ENCODE measurements at regions not wholly inside any gene's neighbourhood (a gene's known extent, or its start where the extent isn't known, plus 50 kb on each side); places are given as distances from the start of the nearest gene placed in this dataset.
"Not testable (repeated sequence)": the region's sequence is repeated elsewhere in the genome, so short reads cannot be mapped to it uniquely, and the experiment has no call there.

DNA sequence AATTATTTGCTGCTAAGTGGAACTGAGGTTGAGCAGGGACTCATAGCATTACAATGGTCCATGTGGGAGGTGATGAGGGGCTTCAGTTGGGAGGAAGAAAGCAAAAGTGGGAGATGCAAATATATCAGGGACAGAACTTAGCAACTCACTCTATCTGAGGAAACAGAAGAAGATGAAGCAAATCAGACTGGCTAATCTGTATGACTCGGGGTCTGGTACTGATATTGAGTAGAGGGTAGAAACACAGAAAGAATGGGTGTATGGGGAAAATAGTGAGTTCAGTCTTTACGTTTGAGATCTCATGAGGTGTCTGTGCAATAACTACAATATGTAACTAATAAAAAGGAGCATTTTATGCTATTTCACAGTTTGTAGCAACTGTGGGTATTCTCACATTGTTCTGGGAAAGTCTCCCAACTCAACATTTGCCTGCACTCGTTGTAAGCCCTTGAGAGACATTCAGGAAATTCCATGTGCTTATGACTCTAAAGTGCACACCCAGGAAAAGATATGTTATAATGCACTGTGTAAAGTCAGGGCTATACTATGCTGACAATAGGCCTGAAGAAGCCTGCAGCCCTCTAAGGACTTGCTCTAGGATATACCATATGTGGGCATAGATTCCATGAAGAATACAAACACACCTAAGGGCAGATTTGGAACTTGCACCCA is 183.5 kb downstream of the SPRY2 start:
- H3K4me3 Mint-ChIP-seq = no peak overlapping the region
- ATAC-seq (no peak), DNase-seq (no peak)
- H3K27ac Mint-ChIP-seq = no peak overlapping the region
- ChIA-PET POLR2A (no interaction called here), CTCF (no interaction called here)
- no peaks in the 10 kb centered on the region for H3K27me3 Mint-ChIP-seq (ENCODE audit: low read depth)
- H3K9me3 Mint-ChIP-seq (ENCODE audit: insufficient read depth) = no peaks in the 10 kb centered on the region
- H3K4me1 Mint-ChIP-seq (ENCODE audit: low read depth) = no peaks in the 10 kb centered on the region
- no peaks in the 10 kb centered on the region for H3K36me3 Mint-ChIP-seq (ENCODE audit: low read depth)

DNA sequence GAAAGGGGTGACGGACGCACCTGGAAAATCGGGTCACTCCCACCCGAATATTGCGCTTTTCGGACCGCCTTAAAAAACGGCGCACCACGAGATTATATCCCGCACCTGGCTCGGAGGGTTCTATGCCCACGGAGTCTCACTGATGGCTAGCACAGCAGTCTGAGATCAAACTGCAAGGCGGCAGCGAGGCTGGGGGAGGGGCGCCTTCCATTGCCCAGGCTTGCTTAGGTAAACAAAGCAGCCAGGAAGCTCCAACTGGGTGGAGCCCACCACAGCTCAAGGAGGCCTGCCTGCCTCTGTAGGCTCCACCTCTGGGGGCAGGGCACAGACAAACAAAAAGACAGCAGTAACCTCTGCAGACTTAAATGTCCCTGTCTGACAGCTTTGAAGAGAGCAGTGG is 188.8 kb downstream of the SPRY2 start:
- DNase-seq; H3K9me3 Mint-ChIP-seq (ENCODE audit: insufficient read depth); H3K27me3 Mint-ChIP-seq (ENCODE audit: low read depth); H3K4me3 Mint-ChIP-seq; POLR2A ChIA-PET; H3K27ac Mint-ChIP-seq; ATAC-seq; H3K36me3 Mint-ChIP-seq (ENCODE audit: low read depth); CTCF ChIA-PET; H3K4me1 Mint-ChIP-seq (ENCODE audit: low read depth): not testable (repeated sequence)

DNA sequence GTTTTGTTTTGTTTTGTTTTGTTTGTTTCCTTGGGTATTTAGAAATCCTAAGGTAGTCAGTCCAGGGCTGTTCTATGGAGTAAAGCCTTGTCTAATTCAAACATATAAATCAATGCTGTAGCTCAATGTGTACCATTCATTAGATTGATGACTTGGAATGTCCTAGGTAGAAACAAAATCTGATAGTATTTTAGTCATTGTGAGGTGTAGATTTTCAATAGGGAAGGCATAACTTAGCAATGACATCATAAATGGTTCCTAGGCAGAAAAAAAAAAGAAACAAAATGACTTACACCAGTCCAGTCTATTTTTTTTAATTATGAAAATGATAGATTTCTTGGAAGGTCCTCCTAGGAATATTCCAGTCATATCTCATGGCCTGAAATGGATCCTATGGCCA is 189.9 kb downstream of the SPRY2 start:
- ChIA-PET POLR2A (no interaction called here), CTCF (no interaction called here)
- H3K4me3 Mint-ChIP-seq = no peak overlapping the region
- H3K27ac Mint-ChIP-seq = no peak overlapping the region
- no peak for ATAC-seq
- H3K9me3 Mint-ChIP-seq (ENCODE audit: insufficient read depth) = no peaks in the 10 kb centered on the region
- H3K36me3 Mint-ChIP-seq (ENCODE audit: low read depth) = no peaks in the 10 kb centered on the region
- DNase-seq = no peak
- H3K4me1 Mint-ChIP-seq (ENCODE audit: low read depth) = no peaks in the 10 kb centered on the region
- no peaks in the 10 kb centered on the region for H3K27me3 Mint-ChIP-seq (ENCODE audit: low read depth)

DNA sequence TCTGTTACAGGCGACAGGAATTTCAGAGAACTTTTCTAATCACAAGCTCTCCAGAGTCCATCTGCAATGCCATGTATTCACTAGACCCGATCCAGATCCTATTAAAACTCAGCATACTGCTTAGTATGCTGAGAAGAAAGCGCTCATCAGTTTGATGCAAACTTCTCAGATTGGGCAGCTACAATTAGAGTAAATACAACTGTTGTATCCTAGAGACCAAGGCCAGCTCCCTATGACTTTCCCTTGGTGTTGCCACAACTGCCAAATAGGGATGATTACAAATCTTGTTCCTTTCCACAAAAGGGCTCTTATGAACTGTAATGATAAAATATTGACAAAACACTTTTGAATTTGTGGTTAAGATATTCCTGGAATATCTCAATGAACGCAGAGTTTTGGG is 191.2 kb downstream of the SPRY2 start:
- no peak overlapping the region for H3K27ac Mint-ChIP-seq
- no peaks in the 10 kb centered on the region for H3K27me3 Mint-ChIP-seq (ENCODE audit: low read depth)
- CTCF ChIA-PET = no interaction called here
- POLR2A ChIA-PET = no interaction called here
- no peaks in the 10 kb centered on the region for H3K4me1 Mint-ChIP-seq (ENCODE audit: low read depth)
- no peak overlapping the region for H3K4me3 Mint-ChIP-seq
- no peaks in the 10 kb centered on the region for H3K36me3 Mint-ChIP-seq (ENCODE audit: low read depth)
- H3K9me3 Mint-ChIP-seq (ENCODE audit: insufficient read depth) = no peaks in the 10 kb centered on the region
- DNase-seq (no peak), ATAC-seq (no peak)

GRCh38 chr13:80145171-80145690 is 195.7 kb downstream of the SPRY2 start:
- Mint-ChIP-seq H3K4me1 (ENCODE audit: low read depth) (no peaks in the 10 kb centered on the region), H3K27me3 (ENCODE audit: low read depth) (no peaks in the 10 kb centered on the region), H3K27ac (no peak overlapping the region), H3K4me3 (no peak overlapping the region), H3K36me3 (ENCODE audit: low read depth) (no peaks in the 10 kb centered on the region), H3K9me3 (ENCODE audit: insufficient read depth) (no peaks in the 10 kb centered on the region)
- ChIA-PET POLR2A (no interaction called here), CTCF (no interaction called here)
- no peak for ATAC-seq
- no peak for DNase-seq

DNA sequence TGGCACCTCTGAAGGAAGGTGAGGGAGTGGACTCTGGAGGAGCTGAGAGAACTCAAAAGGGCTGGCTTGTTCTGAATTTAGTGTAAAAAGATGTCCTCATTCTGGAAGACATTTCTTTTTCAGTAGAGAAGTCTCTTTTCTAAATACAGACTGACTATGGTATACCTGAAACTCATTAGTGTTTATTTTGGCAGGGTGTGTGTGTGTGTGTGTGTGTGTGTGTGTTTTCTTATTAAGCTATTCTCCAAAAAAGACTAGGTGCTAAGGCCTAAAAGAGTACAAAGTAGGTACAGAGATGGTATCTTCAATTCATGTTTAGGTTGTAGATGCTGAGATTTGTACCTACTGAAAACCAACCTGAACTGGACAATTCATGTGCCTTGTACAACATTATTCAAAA is 196.4 kb downstream of the SPRY2 start:
- no peaks in the 10 kb centered on the region for H3K36me3 Mint-ChIP-seq (ENCODE audit: low read depth)
- ChIA-PET CTCF (no interaction called here), POLR2A (no interaction called here)
- no peaks in the 10 kb centered on the region for H3K4me1 Mint-ChIP-seq (ENCODE audit: low read depth)
- H3K27ac Mint-ChIP-seq = no peak overlapping the region
- DNase-seq (no peak), ATAC-seq (no peak)
- H3K4me3 Mint-ChIP-seq = no peak overlapping the region
- no peaks in the 10 kb centered on the region for H3K27me3 Mint-ChIP-seq (ENCODE audit: low read depth)
- no peaks in the 10 kb centered on the region for H3K9me3 Mint-ChIP-seq (ENCODE audit: insufficient read depth)

DNA sequence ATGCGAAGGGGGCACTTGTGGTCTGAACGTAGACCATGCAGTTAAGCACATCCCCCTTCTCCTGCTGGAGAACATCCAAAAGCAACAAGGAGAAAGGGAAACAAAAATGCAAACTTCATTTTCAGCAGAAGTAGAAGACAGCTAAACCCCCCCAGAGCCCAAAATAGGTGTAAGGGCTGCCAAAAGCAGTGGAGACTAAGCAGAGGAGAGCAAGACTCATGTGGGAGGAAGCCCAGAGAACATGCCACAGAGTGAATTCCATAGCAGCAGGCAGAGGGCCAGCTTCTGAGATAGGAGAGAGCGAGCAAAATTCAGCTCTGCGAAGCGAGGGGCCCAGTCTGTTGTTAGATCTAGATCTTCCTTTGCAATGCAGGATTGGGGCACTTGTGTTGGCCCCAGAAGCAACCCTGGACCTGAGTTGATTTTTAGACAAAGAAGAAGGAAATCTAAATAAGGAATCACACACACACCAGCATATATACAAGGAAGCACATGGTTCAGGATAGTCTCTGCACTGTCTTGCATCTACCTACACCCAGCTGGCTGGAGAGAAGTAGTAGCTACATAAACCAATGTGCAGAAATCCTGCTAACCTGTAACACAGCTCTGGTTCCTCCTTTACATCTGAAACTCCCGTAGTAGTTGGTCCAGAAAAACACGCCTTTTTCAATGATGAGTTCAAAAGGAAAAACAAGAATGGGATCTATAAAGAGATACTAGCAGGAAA is 199.6 kb downstream of the SPRY2 start:
- no peak overlapping the region for H3K27ac Mint-ChIP-seq
- H3K9me3 Mint-ChIP-seq (ENCODE audit: insufficient read depth) = no peaks in the 10 kb centered on the region
- no peaks in the 10 kb centered on the region for H3K4me1 Mint-ChIP-seq (ENCODE audit: low read depth)
- no peak for ATAC-seq
- H3K27me3 Mint-ChIP-seq (ENCODE audit: low read depth) = no peaks in the 10 kb centered on the region
- H3K4me3 Mint-ChIP-seq = no peak overlapping the region
- ChIA-PET CTCF (no interaction called here), POLR2A (no interaction called here)
- DNase-seq = no peak
- no peaks in the 10 kb centered on the region for H3K36me3 Mint-ChIP-seq (ENCODE audit: low read depth)

DNA sequence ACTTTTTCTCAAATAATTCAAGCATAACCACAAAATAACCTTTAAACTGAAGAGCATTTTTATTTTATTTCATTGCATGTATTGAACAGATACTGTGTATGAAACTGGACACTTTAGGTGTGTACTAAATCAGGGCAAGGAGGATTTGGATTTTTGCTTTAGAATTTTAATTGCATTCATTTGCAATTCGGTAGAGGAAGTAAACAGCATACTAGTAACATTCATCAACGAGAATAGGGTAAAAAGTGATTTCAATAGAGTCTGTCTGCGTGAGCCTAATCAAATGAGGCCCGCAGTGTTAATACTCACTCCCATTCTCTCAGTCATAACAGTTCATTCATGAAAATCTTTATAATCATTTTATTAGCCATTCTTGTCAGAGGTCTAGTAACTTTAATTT is 200.2 kb downstream of the SPRY2 start:
- ChIA-PET POLR2A (no interaction called here), CTCF (no interaction called here)
- DNase-seq (no peak), ATAC-seq (no peak)
- Mint-ChIP-seq H3K4me3 (no peak overlapping the region), H3K27me3 (ENCODE audit: low read depth) (no peaks in the 10 kb centered on the region), H3K4me1 (ENCODE audit: low read depth) (no peaks in the 10 kb centered on the region), H3K9me3 (ENCODE audit: insufficient read depth) (no peaks in the 10 kb centered on the region), H3K36me3 (ENCODE audit: low read depth) (no peaks in the 10 kb centered on the region), H3K27ac (no peak overlapping the region)

DNA sequence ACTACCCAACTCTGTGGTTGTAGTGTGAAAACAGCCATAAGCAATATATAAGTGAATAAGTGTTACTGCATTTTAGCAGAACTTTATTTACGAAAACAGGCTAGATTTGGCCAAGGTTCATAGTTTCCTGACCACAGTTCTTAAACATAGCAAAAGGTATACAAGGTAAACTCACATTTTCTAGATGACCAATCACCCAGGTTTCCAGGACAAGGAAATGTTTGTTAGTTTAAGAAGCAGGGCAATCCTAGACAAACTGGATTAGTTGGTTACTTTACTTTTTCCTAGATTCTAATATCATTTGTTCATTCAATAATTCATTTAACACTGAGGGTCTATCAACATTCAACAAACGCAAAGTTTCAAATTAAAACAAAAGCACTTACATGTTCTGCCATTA is 201.7 kb downstream of the SPRY2 start:
- ChIA-PET POLR2A (no interaction called here), CTCF (no interaction called here)
- no peaks in the 10 kb centered on the region for H3K9me3 Mint-ChIP-seq (ENCODE audit: insufficient read depth)
- H3K36me3 Mint-ChIP-seq (ENCODE audit: low read depth) = no peaks in the 10 kb centered on the region
- ATAC-seq = no peak
- H3K27ac Mint-ChIP-seq = no peak overlapping the region
- H3K4me3 Mint-ChIP-seq = no peak overlapping the region
- DNase-seq = no peak
- no peaks in the 10 kb centered on the region for H3K27me3 Mint-ChIP-seq (ENCODE audit: low read depth)
- H3K4me1 Mint-ChIP-seq (ENCODE audit: low read depth) = no peaks in the 10 kb centered on the region

DNA sequence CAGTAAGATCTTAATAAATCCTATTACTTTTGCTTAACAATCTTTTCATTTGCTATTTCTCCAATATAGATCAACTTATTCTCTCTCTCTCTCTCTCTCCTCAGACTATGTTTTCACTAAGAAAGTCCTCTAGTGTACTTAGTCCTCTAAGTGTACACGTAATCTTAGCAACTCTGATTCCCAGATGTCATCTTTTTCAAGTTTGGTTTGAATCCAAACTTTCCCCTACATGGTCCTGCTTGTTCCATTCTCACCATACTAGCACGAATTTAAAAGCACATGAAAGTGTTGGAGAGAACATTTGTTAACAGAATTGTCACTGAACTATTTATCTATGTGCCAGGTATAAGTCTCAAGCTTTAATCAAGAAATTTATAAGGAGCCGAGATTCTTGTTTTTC is 202.9 kb downstream of the SPRY2 start:
- H3K4me3 Mint-ChIP-seq = no peak overlapping the region

DNA sequence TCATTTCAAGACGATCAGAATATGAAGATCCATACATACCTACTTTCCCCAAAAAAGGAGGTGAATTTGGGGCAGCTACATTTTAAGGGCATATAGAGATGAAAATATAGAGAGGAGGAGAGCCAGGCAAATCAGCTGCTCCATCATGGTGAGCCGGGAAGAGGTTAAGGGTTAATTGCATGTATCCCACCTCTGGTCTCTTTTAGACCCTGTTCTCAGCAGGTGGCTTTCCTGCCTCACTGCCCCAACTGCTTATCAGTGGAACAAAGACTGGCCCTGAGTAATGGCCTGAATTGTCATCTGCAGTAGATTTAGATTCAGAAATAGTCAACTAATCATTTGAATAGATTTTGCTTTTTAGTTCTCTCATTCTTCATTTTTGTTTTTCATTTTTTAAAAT is 206.6 kb downstream of the SPRY2 start:
- CTCF ChIA-PET = no interaction called here
- DNase-seq (no peak), ATAC-seq (no peak)
- no peaks in the 10 kb centered on the region for H3K4me1 Mint-ChIP-seq (ENCODE audit: low read depth)
- POLR2A ChIA-PET = no interaction called here
- H3K27ac Mint-ChIP-seq = no peak overlapping the region
- no peak overlapping the region for H3K4me3 Mint-ChIP-seq
- no peaks in the 10 kb centered on the region for H3K36me3 Mint-ChIP-seq (ENCODE audit: low read depth)
- H3K9me3 Mint-ChIP-seq (ENCODE audit: insufficient read depth) = no peaks in the 10 kb centered on the region
- no peaks in the 10 kb centered on the region for H3K27me3 Mint-ChIP-seq (ENCODE audit: low read depth)

More for the DNA sequence above, 202.9 kb downstream of the SPRY2 start:
- Mint-ChIP-seq H3K27me3 (ENCODE audit: low read depth) (no peaks in the 10 kb centered on the region), H3K9me3 (ENCODE audit: insufficient read depth) (no peaks in the 10 kb centered on the region), H3K4me1 (ENCODE audit: low read depth) (no peaks in the 10 kb centered on the region), H3K36me3 (ENCODE audit: low read depth) (no peaks in the 10 kb centered on the region), H3K27ac (no peak overlapping the region)
- no peak for DNase-seq
- CTCF ChIA-PET = no interaction called here
- POLR2A ChIA-PET = no interaction called here
- no peak for ATAC-seq

GRCh38 chr13:80133631-80134261 is 207.2 kb downstream of the SPRY2 start:
- no peaks in the 10 kb centered on the region for H3K4me1 Mint-ChIP-seq (ENCODE audit: low read depth)
- H3K27me3 Mint-ChIP-seq (ENCODE audit: low read depth) = no peaks in the 10 kb centered on the region
- no peaks in the 10 kb centered on the region for H3K36me3 Mint-ChIP-seq (ENCODE audit: low read depth)
- CTCF ChIA-PET = no interaction called here
- ATAC-seq (no peak), DNase-seq (no peak)
- POLR2A ChIA-PET = no interaction called here
- H3K9me3 Mint-ChIP-seq (ENCODE audit: insufficient read depth) = no peaks in the 10 kb centered on the region
- H3K27ac Mint-ChIP-seq = no peak overlapping the region
- H3K4me3 Mint-ChIP-seq = no peak overlapping the region

All from activated CD8-positive, alpha-beta T cell treated with anti-CD3 and anti-CD28 coated beads, Interleukin-2, amount 10 ng/mL, durations not matched to agents 7 days and 5 days (primary cell).